Kidney glomerular epithelial cell (primary cell): ENCODE measurements at regions not wholly inside any gene's neighbourhood (a gene's known extent, or its start where the extent isn't known, plus 50 kb on each side); places are given as distances from the start of the nearest gene placed in this dataset.

ENCODE experiments used
- DNase-seq: peaks from one replicate; lab custom pipeline; 2025; lab: John Stamatoyannopoulos, UW

- DNase-seq = peak; percentile 30
These were observed 71.3 kb upstream of the ENOX2 start for GRCh38 chrX:130974323-130974722.

GRCh38 chrX:130975947-130976346 lies 72.9 kb upstream of the ENOX2 start:
- no peak for DNase-seq

- DNase-seq = no peak
These were observed 76.3 kb upstream of the ARHGAP36 start for GRCh38 chrX:130981836-130982235.

- no peak for DNase-seq
These were observed 73.4 kb upstream of the ARHGAP36 start for GRCh38 chrX:130984782-130985181.

GRCh38 chrX:130987241-130987640 lies 70.9 kb upstream of the ARHGAP36 start:
- DNase-seq = no peak

GRCh38 chrX:130990723-130991122 lies 67.4 kb upstream of the ARHGAP36 start:
- DNase-seq = no peak

- no peak for DNase-seq
These were observed 63.5 kb upstream of the ARHGAP36 start for GRCh38 chrX:130994671-130995070.

- no peak for DNase-seq
These were observed 62.7 kb upstream of the ARHGAP36 start for GRCh38 chrX:130995439-130995838.

- no peak for DNase-seq
These were observed 60.8 kb upstream of the ARHGAP36 start for GRCh38 chrX:130997314-130997713.

- no peak for DNase-seq
These were observed 58.8 kb upstream of the ARHGAP36 start for GRCh38 chrX:130999360-130999759.
